HG02588 (cell line): ENCODE measurements at regions not wholly inside any gene's neighbourhood (a gene's known extent, or its start where the extent isn't known, plus 50 kb on each side); places are given as distances from the start of the nearest gene placed in this dataset.

Experiments used
- ATAC-seq: cut with Tn5 transposase; IDR thresholded peaks from one replicate; pipeline ENCODE4 v1.9.1; 2021; ENCODE audit warnings: mild to moderate bottlenecking, moderate library complexity; ENCODE audit not compliant: unreplicated experiment

- ATAC-seq, result no peak
These were observed 326.8 kb downstream of the SEC14L1 start for GRCh38 chr17:77467521-77467920.

- no peak for ATAC-seq
These were observed 328.1 kb downstream of the SEC14L1 start for GRCh38 chr17:77468897-77469296.

- ATAC-seq, result no peak
These were observed 329.6 kb downstream of the SEC14L1 start for GRCh38 chr17:77470330-77470786.

- no peak for ATAC-seq
These were observed 330.3 kb downstream of the SEC14L1 start for GRCh38 chr17:77470800-77471733.

GRCh38 chr17:77471984-77472461 is 331.3 kb downstream of the SEC14L1 start:
- ATAC-seq, result no peak

- no peak for ATAC-seq
These were observed 331.9 kb downstream of the SEC14L1 start for GRCh38 chr17:77472468-77473310.

- no peak for ATAC-seq
These were observed 333.0 kb downstream of the SEC14L1 start for GRCh38 chr17:77473615-77474226.

- no peak for ATAC-seq
These were observed 333.7 kb downstream of the SEC14L1 start for GRCh38 chr17:77474292-77474988.

- ATAC-seq, result no peak
These were observed 334.5 kb downstream of the SEC14L1 start for GRCh38 chr17:77475016-77475976.

- ATAC-seq, result no peak
These were observed 335.2 kb downstream of the SEC14L1 start for GRCh38 chr17:77476006-77476405.

- no peak for ATAC-seq
These were observed 335.7 kb downstream of the SEC14L1 start for GRCh38 chr17:77476498-77476897.

GRCh38 chr17:77476931-77477805 is 336.4 kb downstream of the SEC14L1 start:
- no peak for ATAC-seq

- no peak for ATAC-seq
These were observed 337.5 kb downstream of the SEC14L1 start for GRCh38 chr17:77478281-77478680.

- no peak for ATAC-seq
These were observed 338.1 kb downstream of the SEC14L1 start for GRCh38 chr17:77478899-77479298.

GRCh38 chr17:77479372-77480198 is 338.8 kb downstream of the SEC14L1 start:
- ATAC-seq, result no peak

- no peak for ATAC-seq
These were observed 339.4 kb downstream of the SEC14L1 start for GRCh38 chr17:77480199-77480508.

GRCh38 chr17:77480509-77481215 is 339.9 kb downstream of the SEC14L1 start:
- no peak for ATAC-seq
